HepG2 (cell line): ENCODE measurements at regions not wholly inside any gene's neighbourhood (a gene's known extent, or its start where the extent isn't known, plus 50 kb on each side); places are given as distances from the start of the nearest gene placed in this dataset.

Source experiments
- ATF2 ChIP-seq: sonication (generic); formaldehyde crosslinking; IDR thresholded peaks from 2 replicates; pipeline ENCODE4 v1.4.0; 2020; ENCODE audit warnings: missing genetic modification reagents
- CTCF ChIP-seq: sonication (generic); formaldehyde crosslinking; IDR thresholded peaks from 2 replicates; pipeline ENCODE4 v1.5.0; 2020; ENCODE audit warnings: mild to moderate bottlenecking, missing genetic modification reagents, moderate library complexity
- GTF2F1 ChIP-seq: fragments of 150-350 bp; IDR thresholded peaks from 2 replicates; pipeline ENCODE4 v1.6.1; 2014; ENCODE audit warnings: low read length
- HOMEZ ChIP-seq: IDR thresholded peaks from 2 replicates; pipeline ENCODE4 v1.6.1; 2016; ENCODE audit warnings: low read depth
- PBX2 ChIP-seq: IDR thresholded peaks from 2 replicates; pipeline ENCODE4 v1.6.1; 2016; ENCODE audit warnings: control low read depth
- POLR2A ChIP-seq, 2 experiments: IDR thresholded peaks; 2 replicates each; pipeline ENCODE4 v1.6.1; 2011; ENCODE audit warnings: low read depth in 2 of 2, low read length in 2 of 2, mild to moderate bottlenecking in 1 of 2, moderate library complexity in 1 of 2; ENCODE audit not compliant: insufficient read depth in 1 of 2
- POLR2AphosphoS5 ChIP-seq: IDR thresholded peaks from 2 replicates; pipeline ENCODE4 v1.6.1; 2012; ENCODE audit warnings: low read depth, low read length
- SMC3 ChIP-seq: IDR thresholded peaks from 2 replicates; pipeline ENCODE4 v1.6.1; 2011; ENCODE audit warnings: low read length, improper control_type of control experiment
- U2AF2 ChIP-seq: fragments of 200-400 bp; formaldehyde crosslinking; IDR thresholded peaks from 2 replicates; pipeline ENCODE4 v1.6.1; 2017; ENCODE audit warnings: low read depth, mild to moderate bottlenecking, low read length
- USF2 ChIP-seq, 2 experiments: sonication (generic) in 1 of 2; formaldehyde crosslinking in 1 of 2; IDR thresholded peaks; 2 replicates each; pipeline versions ENCODE4 v1.5.1 to v1.6.1; 2011 to 2020; ENCODE audit warnings: borderline replicate concordance in 1 of 2, low read depth in 1 of 2, low read length in 1 of 2, mild to moderate bottlenecking in 1 of 2, missing genetic modification reagents in 1 of 2, moderate library complexity in 1 of 2
- ZBTB7A ChIP-seq: sonication (generic); formaldehyde crosslinking; IDR thresholded peaks from 2 replicates; pipeline ENCODE4 v1.8.0; 2022; ENCODE audit warnings: mild to moderate bottlenecking, missing genetic modification reagents
- ZNF235 ChIP-seq: sonication (generic); formaldehyde crosslinking; IDR thresholded peaks from 2 replicates; pipeline ENCODE4 v1.8.1; 2023; ENCODE audit warnings: mild to moderate bottlenecking, missing genetic modification reagents, borderline replicate concordance
- ZNF414 ChIP-seq: sonication (generic); formaldehyde crosslinking; IDR thresholded peaks from 2 replicates; pipeline ENCODE4 v1.5.0; 2020; ENCODE audit warnings: missing genetic modification reagents
- ZNF777 ChIP-seq: sonication (generic); formaldehyde crosslinking; IDR thresholded peaks from 2 replicates; pipeline ENCODE4 v1.4.0; 2020; ENCODE audit warnings: missing genetic modification reagents

- TF ChIP-seq PBX2 (CRISPR knock-in tag) (no peak), CTCF (CRISPR knock-in tag) (no peak), U2AF2 (no peak), USF2 (IDR thresholded peaks at IDR 0.05; ENCODE audit: low read depth, low read length) (no peak), USF2 (CRISPR knock-in tag; IDR thresholded peaks at IDR 0.05; ENCODE audit: borderline replicate concordance) (no peak), ZNF235 (CRISPR knock-in tag) (no peak), ZNF414 (CRISPR knock-in tag) (no peak), POLR2AphosphoS5 (no peak), ZBTB7A (CRISPR knock-in tag) (no peak), HOMEZ (CRISPR knock-in tag) (no peak), ATF2 (no peak), POLR2A (IDR thresholded peaks at IDR 0.05; ENCODE audit: insufficient read depth in 1 of 2, low read depth in 2 of 2, low read length in 2 of 2) (no peak), GTF2F1 (no peak), ZNF777 (no peak), SMC3 (no peak)
Measured at GRCh38 chr5:156126716-156127115, 200.2 kb upstream of the SGCD start.
